ENCODE measurements at regions not wholly inside any gene's neighbourhood (a gene's known extent, or its start where the extent isn't known, plus 50 kb on each side); places are given as distances from the start of the nearest gene placed in this dataset.

- TF ChIP-seq ATF3 (IDR thresholded peaks at IDR 0.05; ENCODE audit: insufficient read depth, low read depth, low read length), result no peak
- TF ChIP-seq TEAD4 (IDR thresholded peaks at IDR 0.05; ENCODE audit: low read depth, low read length), result no peak
- no peak for TF ChIP-seq TAF1 (IDR thresholded peaks at IDR 0.05; ENCODE audit: low read depth, low read length)
- TF ChIP-seq CBX5 (IDR thresholded peaks at IDR 0.05; ENCODE audit: low read depth, low read length), result no peak
- TF ChIP-seq NRF1 (IDR thresholded peaks at IDR 0.05; ENCODE audit: low read depth, low read length), result no peak
- no peak for TF ChIP-seq GABPA (IDR thresholded peaks at IDR 0.05; ENCODE audit: borderline replicate concordance, insufficient read depth, low read length)
- TF ChIP-seq YY1 (IDR thresholded peaks at IDR 0.05; ENCODE audit: low read depth, low read length), result no peak
Observed at GRCh38 chr18:67805261-67805660, 288.7 kb upstream of the DSEL start (continued).
